Endothelial cell of umbilical vein (primary cell): ENCODE measurements at regions not wholly inside any gene's neighbourhood (a gene's known extent, or its start where the extent isn't known, plus 50 kb on each side); places are given as distances from the start of the nearest gene placed in this dataset.

Experiments used
- BruUV-seq: library from RNA; stranded (reverse); fragments of 400-500 nt; replicated peaks from 2 replicates; lab custom pipeline; 2021; lab: Mats Ljungman, UMichigan
- CTCF ChIA-PET: fragments of 300-600, 350-600 bp; sonication (Branson Sonifier 250); formaldehyde crosslinking; loops from one replicate; lab custom pipeline; 2021; ENCODE audit warnings: antibody characterized with exemption, inconsistent platforms; lab: Charles Lee
- POLR2A ChIA-PET: fragments of 300-600, 350-600 bp; sonication (Branson Sonifier 250); formaldehyde crosslinking; loops from one replicate; lab custom pipeline; 2021; ENCODE audit warnings: antibody characterized with exemption, inconsistent platforms; lab: Charles Lee
- DNase-seq: peaks from one replicate; pipeline ENCODE4 v3.0.0-alpha.2; 2011; ENCODE audit warnings: low read depth, low spot score
- FAIRE-seq: peaks from 2 replicates; lab custom pipeline; 2011; peaks lifted over from hg19 to GRCh38; lab: Jason Lieb, UNC
- H2AFZ ChIP-seq: 2 replicates; pipeline ENCODE4 v1.6.0; 2012; ENCODE audit warnings: low read depth, low read length, control low read depth, inconsistent platforms
- H3K27ac ChIP-seq: 2 replicates; pipeline ENCODE4 v1.5.1; 2011; ENCODE audit warnings: low read depth, mild to moderate bottlenecking, control low read depth, low read length, moderate library complexity; ENCODE audit not compliant: insufficient read depth
- H3K27me3 ChIP-seq, 2 experiments: 2 replicates each; pipeline versions ENCODE4 v1.6.0 to v1.6.1; 2011; ENCODE audit warnings: low read length in 2 of 2, mixed read lengths in 1 of 2; ENCODE audit not compliant: control insufficient read depth in 2 of 2, insufficient read depth in 2 of 2
- H3K36me3 ChIP-seq, 2 experiments: 2 replicates in 1 of 2; 3 replicates in 1 of 2; pipeline ENCODE4 v1.5.1; 2011; ENCODE audit warnings: low read length in 2 of 2, mild to moderate bottlenecking in 1 of 2, moderate library complexity in 1 of 2; ENCODE audit not compliant: control insufficient read depth in 2 of 2, insufficient read depth in 2 of 2; ENCODE audit errors: extremely low read depth in 1 of 2
- H3K4me1 ChIP-seq: 3 replicates; pipeline ENCODE4 v1.5.1; 2011; ENCODE audit warnings: mild to moderate bottlenecking, low read length; ENCODE audit not compliant: control insufficient read depth, insufficient read depth; ENCODE audit errors: extremely low read depth
- H3K4me2 ChIP-seq: 2 replicates; pipeline ENCODE4 v1.6.1; 2011; ENCODE audit warnings: low read length, control low read depth, mixed read lengths; ENCODE audit not compliant: insufficient read depth
- H3K4me3 ChIP-seq, 3 experiments: fragments of 200-600 bp in 1 of 3; sonication (generic), shearing (Covaris generic) in 1 of 3; replicated peaks in 1 of 3; 2 replicates each; pipeline ENCODE4 v1.5.1; 2011 to 2016; ENCODE audit warnings: control low read depth in 3 of 3, low read length in 3 of 3, mild to moderate bottlenecking in 2 of 3, inconsistent platforms in 1 of 3, low read depth in 1 of 3, moderate library complexity in 1 of 3; ENCODE audit not compliant: insufficient read depth in 1 of 3
- H3K79me2 ChIP-seq: 2 replicates; pipeline ENCODE4 v1.6.0; 2012; ENCODE audit warnings: low read length, inconsistent platforms; ENCODE audit not compliant: control insufficient read depth, insufficient read depth
- H3K9ac ChIP-seq: replicated peaks from 2 replicates; pipeline ENCODE3; 2011; ENCODE audit warnings: low read length, control low read depth; ENCODE audit not compliant: insufficient read depth; ENCODE audit errors: extremely low read depth
- H3K9me1 ChIP-seq: replicated peaks from 3 replicates; pipeline ENCODE4 v1.6.0; 2011; ENCODE audit warnings: mild to moderate bottlenecking, low read length; ENCODE audit not compliant: control insufficient read depth, insufficient read depth; ENCODE audit errors: extremely low read depth
- H3K9me3 ChIP-seq: replicated peaks from 2 replicates; pipeline ENCODE4 v1.5.1; 2012; ENCODE audit warnings: low read length, inconsistent platforms; ENCODE audit not compliant: control insufficient read depth, insufficient read depth
- H4K20me1 ChIP-seq: replicated peaks from 2 replicates; pipeline ENCODE3; 2011; ENCODE audit warnings: mild to moderate bottlenecking, low read length; ENCODE audit not compliant: control insufficient read depth, insufficient read depth; ENCODE audit errors: extremely low read depth
- EZH2 ChIP-seq: IDR thresholded peaks from 2 replicates; pipeline ENCODE4 v1.6.1; 2012; ENCODE audit warnings: borderline replicate concordance, low read depth, mild to moderate bottlenecking, moderate library complexity, low read length, inconsistent platforms; ENCODE audit not compliant: severe bottlenecking
- FOS ChIP-seq: IDR thresholded peaks from 2 replicates; pipeline ENCODE4 v1.6.1; 2011; ENCODE audit warnings: mild to moderate bottlenecking, low read length, moderate library complexity, borderline replicate concordance; ENCODE audit not compliant: insufficient read depth
- GATA2 ChIP-seq: IDR thresholded peaks from 2 replicates; pipeline ENCODE4 v1.7.0; 2011; ENCODE audit warnings: low read depth, mild to moderate bottlenecking, moderate library complexity, mixed read lengths, low read length; ENCODE audit not compliant: insufficient read length, insufficient read depth
- JUN ChIP-seq: IDR thresholded peaks from 2 replicates; pipeline ENCODE4 v1.6.1; 2011; ENCODE audit warnings: borderline replicate concordance, low read depth; ENCODE audit not compliant: insufficient read length, insufficient read depth
- MYC ChIP-seq: IDR thresholded peaks from one replicate; pipeline ENCODE4 v1.6.1; 2011; ENCODE audit warnings: mild to moderate bottlenecking, low read depth, low read length
- POLR2A ChIP-seq: IDR thresholded peaks from 2 replicates; pipeline ENCODE4 v1.6.1; 2012; ENCODE audit warnings: low read depth, mild to moderate bottlenecking, control low read depth, low read length
- POLR2AphosphoS5 ChIP-seq: IDR thresholded peaks from 2 replicates; pipeline ENCODE4 v1.6.1; 2012; ENCODE audit warnings: low read depth, mild to moderate bottlenecking, control low read depth, low read length, moderate library complexity; ENCODE audit not compliant: insufficient read depth
- dilution Hi-C: fragments of 300-500 bp; cut with MboI; formaldehyde crosslinking; loops from one replicate; pipeline ENCODE4 v1.15.0; 2019; ENCODE audit warnings: low sequenced_read_pairs; ENCODE audit not compliant: extremely low pct_ligation_motif_present
- intact Hi-C: fragments of 100-400 bp; cut with micrococcal nuclease; formaldehyde crosslinking; loops from one replicate; pipeline ENCODE4 v1.10.0; 2022
- TF ChIP-seq, protein P1 (sequence below), 2 donors: IDR thresholded peaks; 1 replicate in 1 of 2; 2 replicates in 1 of 2; pipeline ENCODE4 v1.5.1; 2011; ENCODE audit warnings: low read length in 2 of 2, mild to moderate bottlenecking in 2 of 2, moderate library complexity in 2 of 2, control low read depth in 1 of 2, inconsistent platforms in 1 of 2, low read depth in 1 of 2; ENCODE audit not compliant: insufficient read depth in 1 of 2; ENCODE audit errors: extremely low read depth in 1 of 2
- TF ChIP-seq, protein P2 (sequence below): IDR thresholded peaks from 2 replicates; pipeline ENCODE4 v1.6.1; 2011; ENCODE audit not compliant: insufficient read depth, insufficient read length

DNA sequence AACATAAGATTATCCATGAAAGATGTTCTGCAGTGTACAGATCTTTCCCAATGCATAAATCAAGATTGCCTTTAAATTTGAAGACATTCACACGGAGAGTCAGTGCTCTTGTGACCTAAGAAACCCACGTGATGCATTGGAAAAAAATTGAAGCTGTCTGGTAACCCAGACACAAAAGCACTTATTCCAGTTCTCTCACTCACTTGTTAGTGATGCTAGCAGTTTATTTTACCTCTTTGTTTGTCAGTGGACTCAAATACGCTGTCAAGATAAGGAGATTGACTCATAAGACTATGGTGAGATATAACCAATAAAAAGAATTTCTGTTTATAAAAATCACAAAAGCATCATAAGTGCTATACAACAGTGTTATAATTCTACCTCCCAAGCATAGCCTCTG is 245.8 kb upstream of the SMIM31 start:
- CTCF ChIA-PET, result no interaction called here
- dilution Hi-C loops, result no loop called here
- H3K4me1 ChIP-seq, result no peaks in the 10 kb centered on the region

DNA sequence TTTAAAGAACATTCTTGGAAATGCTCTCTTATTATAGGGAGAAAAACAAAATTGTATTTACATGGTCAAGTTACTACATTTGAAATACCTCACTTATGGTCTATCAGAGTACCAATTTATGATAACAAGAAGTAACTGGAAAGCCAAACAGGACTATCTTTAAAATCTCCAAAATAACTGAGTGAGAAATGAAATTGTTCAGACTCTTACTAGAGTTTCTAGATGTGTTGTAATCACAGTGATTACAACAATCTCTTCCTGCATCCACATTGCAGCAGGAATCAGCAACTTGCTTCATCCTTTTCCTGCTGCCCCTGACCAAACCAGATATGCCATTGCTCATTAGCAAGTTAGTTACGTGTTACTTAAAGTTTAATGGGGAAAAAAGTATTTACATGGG is 245.2 kb upstream of the SMIM31 start:
- DNase-seq (no peak), FAIRE-seq (no peak)
- TF ChIP-seq GATA2 (no peak), JUN (no peak), EZH2 (no peak), FOS (no peak), POLR2A (no peak), POLR2AphosphoS5 (no peak), MYC (no peak)
- TF ChIP-seq, protein P1, sequence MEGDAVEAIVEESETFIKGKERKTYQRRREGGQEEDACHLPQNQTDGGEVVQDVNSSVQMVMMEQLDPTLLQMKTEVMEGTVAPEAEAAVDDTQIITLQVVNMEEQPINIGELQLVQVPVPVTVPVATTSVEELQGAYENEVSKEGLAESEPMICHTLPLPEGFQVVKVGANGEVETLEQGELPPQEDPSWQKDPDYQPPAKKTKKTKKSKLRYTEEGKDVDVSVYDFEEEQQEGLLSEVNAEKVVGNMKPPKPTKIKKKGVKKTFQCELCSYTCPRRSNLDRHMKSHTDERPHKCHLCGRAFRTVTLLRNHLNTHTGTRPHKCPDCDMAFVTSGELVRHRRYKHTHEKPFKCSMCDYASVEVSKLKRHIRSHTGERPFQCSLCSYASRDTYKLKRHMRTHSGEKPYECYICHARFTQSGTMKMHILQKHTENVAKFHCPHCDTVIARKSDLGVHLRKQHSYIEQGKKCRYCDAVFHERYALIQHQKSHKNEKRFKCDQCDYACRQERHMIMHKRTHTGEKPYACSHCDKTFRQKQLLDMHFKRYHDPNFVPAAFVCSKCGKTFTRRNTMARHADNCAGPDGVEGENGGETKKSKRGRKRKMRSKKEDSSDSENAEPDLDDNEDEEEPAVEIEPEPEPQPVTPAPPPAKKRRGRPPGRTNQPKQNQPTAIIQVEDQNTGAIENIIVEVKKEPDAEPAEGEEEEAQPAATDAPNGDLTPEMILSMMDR (IDR thresholded peaks at IDR 0.05; ENCODE audit: extremely low read depth in 1 of 2, insufficient read depth in 1 of 2, low read depth in 1 of 2, low read length in 2 of 2), result no peak
- TF ChIP-seq, protein P2, sequence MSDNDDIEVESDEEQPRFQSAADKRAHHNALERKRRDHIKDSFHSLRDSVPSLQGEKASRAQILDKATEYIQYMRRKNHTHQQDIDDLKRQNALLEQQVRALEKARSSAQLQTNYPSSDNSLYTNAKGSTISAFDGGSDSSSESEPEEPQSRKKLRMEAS, result no peak
- H3K4me1 ChIP-seq, result no peaks in the 10 kb centered on the region
- H3K9me1 ChIP-seq, result no peaks in the 10 kb centered on the region
- BruUV-seq, result no TSS peak
- H4K20me1 ChIP-seq, result no peaks in the 10 kb centered on the region
- dilution Hi-C loops (no loop called here), intact Hi-C loops (no loop called here)
- H2AFZ ChIP-seq, result no peak overlapping the region
- H3K9ac ChIP-seq, result no peak overlapping the region
- H3K27me3 ChIP-seq, result no peaks in the 10 kb centered on the region
- ChIA-PET CTCF (no interaction called here), POLR2A (no interaction called here)
- H3K36me3 ChIP-seq, result no peaks in the 10 kb centered on the region
- H3K79me2 ChIP-seq, result no peaks in the 10 kb centered on the region
- H3K4me2 ChIP-seq, result no peak overlapping the region
- H3K9me3 ChIP-seq, result peaks cover 4% of the 10 kb centered on the region
- H3K4me3 ChIP-seq, result no peak overlapping the region
- no peak overlapping the region for H3K27ac ChIP-seq

More for the DNA sequence above, 245.8 kb upstream of the SMIM31 start:
- BruUV-seq, result no TSS peak
- DNase-seq (no peak), FAIRE-seq (no peak)
- no peak overlapping the region for H3K9ac ChIP-seq
- H3K4me2 ChIP-seq, result no peak overlapping the region
- H3K9me1 ChIP-seq, result no peaks in the 10 kb centered on the region
- no peak overlapping the region for H3K4me3 ChIP-seq
- TF ChIP-seq, protein P1 (IDR thresholded peaks at IDR 0.05; ENCODE audit: extremely low read depth in 1 of 2, insufficient read depth in 1 of 2, low read depth in 1 of 2, low read length in 2 of 2), result no peak
- TF ChIP-seq EZH2, result no peak
- POLR2A ChIA-PET, result no interaction called here
- H3K9me3 ChIP-seq, result peaks cover 3% of the 10 kb centered on the region
- no peak overlapping the region for H2AFZ ChIP-seq
- H3K27me3 ChIP-seq, result no peaks in the 10 kb centered on the region
- no peak overlapping the region for H3K27ac ChIP-seq
- H3K79me2 ChIP-seq, result no peaks in the 10 kb centered on the region
- H4K20me1 ChIP-seq, result no peaks in the 10 kb centered on the region
- intact Hi-C loops, result no loop called here
- no peaks in the 10 kb centered on the region for H3K36me3 ChIP-seq
